ENCODE measurements at regions not wholly inside any gene's neighbourhood (a gene's known extent, or its start where the extent isn't known, plus 50 kb on each side); places are given as distances from the start of the nearest gene placed in this dataset.

DNA sequence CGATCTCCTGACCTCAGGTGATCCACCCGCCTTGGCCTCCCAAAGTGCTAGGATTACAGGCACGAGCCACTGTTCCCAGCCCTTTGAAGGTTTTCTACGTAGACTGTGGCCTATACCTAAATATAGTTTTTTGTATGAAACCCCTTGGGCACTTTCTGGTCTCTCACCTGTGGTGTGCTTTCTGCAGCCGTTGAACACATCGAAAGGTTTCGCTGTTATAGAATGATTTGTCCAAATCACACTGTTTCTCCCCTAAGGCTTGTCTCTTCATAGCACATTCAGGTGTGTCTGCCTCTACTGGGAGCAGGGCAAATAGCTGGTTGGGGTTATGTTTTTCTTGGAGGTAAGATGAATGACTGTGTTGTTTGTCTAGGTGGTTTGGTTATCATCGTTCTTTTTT is 597.9 kb downstream of the RNF144B start:
- TF ChIP-seq, protein P1, sequence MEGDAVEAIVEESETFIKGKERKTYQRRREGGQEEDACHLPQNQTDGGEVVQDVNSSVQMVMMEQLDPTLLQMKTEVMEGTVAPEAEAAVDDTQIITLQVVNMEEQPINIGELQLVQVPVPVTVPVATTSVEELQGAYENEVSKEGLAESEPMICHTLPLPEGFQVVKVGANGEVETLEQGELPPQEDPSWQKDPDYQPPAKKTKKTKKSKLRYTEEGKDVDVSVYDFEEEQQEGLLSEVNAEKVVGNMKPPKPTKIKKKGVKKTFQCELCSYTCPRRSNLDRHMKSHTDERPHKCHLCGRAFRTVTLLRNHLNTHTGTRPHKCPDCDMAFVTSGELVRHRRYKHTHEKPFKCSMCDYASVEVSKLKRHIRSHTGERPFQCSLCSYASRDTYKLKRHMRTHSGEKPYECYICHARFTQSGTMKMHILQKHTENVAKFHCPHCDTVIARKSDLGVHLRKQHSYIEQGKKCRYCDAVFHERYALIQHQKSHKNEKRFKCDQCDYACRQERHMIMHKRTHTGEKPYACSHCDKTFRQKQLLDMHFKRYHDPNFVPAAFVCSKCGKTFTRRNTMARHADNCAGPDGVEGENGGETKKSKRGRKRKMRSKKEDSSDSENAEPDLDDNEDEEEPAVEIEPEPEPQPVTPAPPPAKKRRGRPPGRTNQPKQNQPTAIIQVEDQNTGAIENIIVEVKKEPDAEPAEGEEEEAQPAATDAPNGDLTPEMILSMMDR (conservative IDR thresholded peaks at IDR 0.05), result no peak
- TF ChIP-seq ZFX (IDR thresholded peaks at IDR 0.05), result no peak
